HG03175 (cell line): ENCODE measurements at regions not wholly inside any gene's neighbourhood (a gene's known extent, or its start where the extent isn't known, plus 50 kb on each side); places are given as distances from the start of the nearest gene placed in this dataset.

Experiments
- ATAC-seq: cut with Tn5 transposase; IDR thresholded peaks from one replicate; pipeline ENCODE4 v1.9.1; 2021; ENCODE audit warnings: mild to moderate bottlenecking, moderate library complexity; ENCODE audit not compliant: unreplicated experiment

- ATAC-seq: no peak
These were observed 97.1 kb upstream of the TMEM168 start for GRCh38 chr7:112887337-112887736.

DNA sequence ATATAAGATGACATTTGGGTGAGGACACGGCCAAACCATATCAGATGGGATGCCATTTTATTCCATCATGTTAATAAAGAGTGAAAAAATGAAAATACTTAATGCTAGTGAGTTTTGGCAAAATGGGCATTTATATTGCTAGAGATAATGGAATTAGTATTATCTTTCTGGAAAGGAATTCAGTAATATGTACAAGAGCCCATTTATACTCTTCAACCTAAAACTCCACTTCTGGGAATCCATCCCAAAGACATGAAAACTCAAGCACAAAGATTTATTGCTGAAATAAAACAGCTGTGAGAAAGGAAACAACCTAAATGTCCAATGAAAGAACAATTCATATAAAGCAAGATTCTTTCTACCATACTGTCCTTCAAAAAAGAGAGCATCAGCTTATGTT, 96.0 kb upstream of the TMEM168 start:
- no peak for ATAC-seq

GRCh38 chr7:112882991-112883390, 92.8 kb upstream of the TMEM168 start:
- ATAC-seq: no peak

GRCh38 chr7:112882511-112882910, 92.3 kb upstream of the TMEM168 start:
- no peak for ATAC-seq

- ATAC-seq: no peak
These were observed 91.8 kb upstream of the TMEM168 start for GRCh38 chr7:112882022-112882421.

- no peak for ATAC-seq
These were observed 90.7 kb upstream of the TMEM168 start for GRCh38 chr7:112880818-112881418.

DNA sequence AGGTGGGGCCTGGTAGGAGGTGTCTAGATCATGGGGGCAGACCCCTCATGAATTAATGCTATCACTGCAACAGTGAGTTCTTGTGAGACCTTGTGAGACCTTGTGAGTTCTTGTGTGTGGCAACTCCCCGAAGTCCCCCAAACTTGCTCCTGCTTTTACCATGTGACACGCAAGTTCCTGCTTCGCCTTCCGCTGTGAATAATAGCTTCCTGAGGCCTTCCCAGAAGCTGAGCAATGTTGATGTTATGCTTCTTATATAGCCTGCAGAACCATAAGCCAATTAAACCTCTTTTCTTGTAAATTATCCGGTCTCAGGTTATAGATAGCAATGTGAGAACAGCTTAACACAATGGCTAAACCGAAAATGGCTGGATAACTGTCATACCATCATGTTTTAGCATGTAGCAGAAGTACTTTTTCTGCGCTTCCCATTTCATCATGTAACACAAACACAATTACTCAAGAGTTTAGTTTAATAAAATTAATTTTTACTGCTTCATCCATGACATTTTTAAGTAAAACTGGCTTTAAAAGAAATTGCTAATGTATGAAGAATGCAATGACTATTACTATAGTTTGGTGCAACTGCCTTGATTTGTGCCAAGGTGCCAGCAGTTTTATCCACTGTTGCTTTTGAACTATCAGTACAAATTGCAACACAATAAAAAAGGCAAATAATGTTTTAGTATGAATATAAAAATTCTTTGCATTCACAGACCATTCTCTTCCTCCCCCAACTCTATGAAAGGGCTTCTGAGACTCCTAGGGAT, 87.7 kb upstream of the TMEM168 start:
- ATAC-seq: no peak

GRCh38 chr7:112876877-112877276, 86.7 kb upstream of the TMEM168 start:
- ATAC-seq: no peak

- ATAC-seq: no peak
These were observed 84.7 kb upstream of the TMEM168 start for GRCh38 chr7:112874909-112875308.

DNA sequence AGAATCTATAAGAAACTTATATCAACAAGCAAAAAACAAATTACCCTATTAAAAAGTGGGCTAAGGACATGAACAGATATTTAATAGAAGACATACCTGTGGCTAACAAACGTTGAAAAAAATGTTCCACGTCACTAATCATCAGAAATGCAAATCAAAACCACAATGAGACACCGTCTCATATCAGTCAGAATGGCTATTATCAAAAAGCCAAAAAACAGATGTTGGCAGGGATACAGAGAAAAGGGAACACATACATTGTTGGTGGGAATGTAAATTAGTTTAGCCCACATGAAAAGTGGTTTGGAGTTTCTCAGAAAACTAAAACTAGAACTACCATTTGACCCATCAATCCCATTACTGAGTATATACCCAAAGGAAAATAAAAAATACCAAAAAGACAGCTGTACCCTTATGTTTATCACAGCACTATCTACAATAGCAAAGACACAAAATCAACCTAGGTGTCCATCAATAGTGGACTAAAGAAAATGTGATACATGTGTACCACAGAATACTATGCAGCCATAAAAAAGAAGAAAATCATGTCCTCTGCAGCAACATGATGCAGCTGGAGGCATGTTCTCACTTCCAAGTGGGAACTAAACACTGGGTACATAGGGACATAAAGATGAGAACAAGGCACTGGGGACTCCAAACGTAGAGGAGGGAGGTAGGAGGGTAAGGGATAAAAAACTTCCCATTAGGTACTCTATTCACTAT, 83.8 kb upstream of the TMEM168 start:
- peak; percentile 52 for ATAC-seq

DNA sequence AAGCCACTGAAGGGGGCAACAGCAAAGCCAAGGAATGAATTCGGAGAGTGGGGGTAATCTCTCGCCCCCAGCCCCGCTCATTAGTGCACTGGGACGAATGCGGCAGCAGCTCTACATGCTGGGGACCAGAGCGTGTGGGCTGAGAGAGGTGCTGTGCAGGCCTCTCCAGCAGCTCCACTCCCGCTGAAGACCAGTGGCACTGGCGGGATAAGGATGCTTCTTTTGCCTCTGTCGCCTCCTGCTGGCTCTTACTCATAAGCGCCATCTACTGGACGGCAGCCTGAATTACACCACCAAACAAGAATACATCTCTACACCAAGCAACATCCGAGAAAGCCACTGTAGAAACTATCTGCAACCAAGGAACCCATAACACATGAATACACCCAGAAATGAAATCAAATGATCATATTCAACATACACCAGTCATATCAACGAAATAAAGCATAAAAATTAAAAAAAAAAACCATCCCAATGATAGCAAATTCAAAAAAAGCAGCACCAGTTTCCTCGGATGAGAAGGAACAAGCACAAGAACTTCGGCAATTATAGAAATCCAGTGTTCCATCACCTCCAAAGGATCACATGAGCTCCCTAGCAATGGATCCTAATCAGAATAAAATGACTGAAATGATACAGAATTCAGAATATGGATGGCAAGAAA, 79.0 kb upstream of the TMEM168 start:
- peak; percentile 41 for ATAC-seq

GRCh38 chr7:112868609-112869008, 78.4 kb upstream of the TMEM168 start:
- no peak for ATAC-seq

DNA sequence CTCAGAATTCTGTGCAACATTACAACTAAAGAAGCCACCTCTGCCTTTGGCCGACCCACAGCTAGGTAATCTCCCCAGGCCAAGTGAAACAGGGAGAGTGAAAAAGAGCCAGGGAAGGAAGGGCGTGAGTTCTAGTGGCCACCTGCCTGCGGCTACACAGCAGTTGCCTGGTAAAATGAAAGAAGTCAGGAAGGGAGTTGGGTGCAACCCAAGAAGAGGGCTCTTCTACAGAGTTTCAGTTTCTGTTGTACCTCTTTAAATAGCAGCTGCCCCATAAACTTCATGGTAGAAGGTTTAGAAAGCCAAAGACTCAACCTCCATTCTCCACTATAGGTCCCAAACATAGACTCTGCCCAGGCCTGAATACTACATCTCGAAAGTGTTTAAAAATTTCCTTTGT, 76.2 kb upstream of the TMEM168 start:
- peak; percentile 98 for ATAC-seq

DNA sequence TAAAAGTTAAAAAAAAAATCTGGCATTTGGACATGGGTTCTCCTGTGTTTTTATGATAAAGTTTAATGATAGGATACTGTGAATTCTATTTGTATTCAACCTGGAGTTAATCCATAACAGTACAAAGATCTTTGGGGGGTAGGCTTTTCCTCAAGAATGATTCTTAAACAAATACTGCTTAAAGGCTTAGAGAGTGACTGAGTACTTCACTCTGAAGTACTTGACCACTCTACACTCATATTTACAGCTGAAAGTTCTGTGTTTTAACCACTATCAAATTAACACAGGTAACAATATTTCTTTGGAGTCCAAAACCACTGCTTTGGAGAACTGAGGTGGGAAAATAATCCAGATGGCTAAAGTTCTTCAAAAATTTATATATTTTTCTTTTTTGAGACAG, 74.2 kb upstream of the TMEM168 start:
- ATAC-seq: no peak

GRCh38 chr7:112858838-112859237, 68.6 kb upstream of the TMEM168 start:
- no peak for ATAC-seq

- ATAC-seq: no peak
These were observed 65.0 kb upstream of the TMEM168 start for GRCh38 chr7:112855227-112855626.

DNA sequence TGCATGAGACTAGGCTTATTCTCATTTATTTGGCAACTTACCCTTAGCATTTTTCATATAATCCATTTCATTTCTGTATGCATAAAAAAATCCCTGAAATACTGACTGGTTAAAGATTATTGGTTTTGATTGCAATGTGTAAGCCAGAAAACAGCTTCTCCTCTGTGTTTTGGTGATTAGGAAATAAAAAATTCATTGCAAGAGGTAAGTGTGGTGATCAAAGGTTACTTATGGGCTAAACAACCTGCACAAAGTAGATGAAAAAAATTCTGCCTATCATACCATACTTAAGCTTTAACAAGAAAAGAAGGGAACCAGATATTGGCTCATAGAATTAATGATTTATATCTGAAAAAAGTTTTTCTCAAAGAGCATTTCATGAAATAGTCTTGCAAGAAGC, 64.0 kb upstream of the TMEM168 start:
- ATAC-seq: no peak

DNA sequence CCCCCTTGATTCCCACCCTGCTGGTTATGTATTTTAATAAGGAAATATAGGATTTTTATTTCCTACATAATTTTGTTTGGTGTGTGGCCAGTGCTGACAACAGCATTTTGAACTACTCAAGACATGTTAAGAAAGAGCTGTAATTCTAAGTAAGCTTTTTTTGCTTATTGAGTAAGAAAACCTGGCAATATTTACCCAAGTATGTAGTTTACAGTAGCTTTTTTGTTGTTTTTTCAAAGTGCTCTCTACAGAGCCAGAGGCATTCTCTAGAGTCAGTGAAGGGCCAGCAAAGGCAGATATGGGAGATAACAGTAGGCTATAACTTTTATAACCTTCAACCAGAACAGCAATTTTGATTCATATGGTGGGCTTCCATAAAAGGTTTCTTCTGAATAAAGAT, 63.2 kb upstream of the TMEM168 start:
- ATAC-seq: no peak

DNA sequence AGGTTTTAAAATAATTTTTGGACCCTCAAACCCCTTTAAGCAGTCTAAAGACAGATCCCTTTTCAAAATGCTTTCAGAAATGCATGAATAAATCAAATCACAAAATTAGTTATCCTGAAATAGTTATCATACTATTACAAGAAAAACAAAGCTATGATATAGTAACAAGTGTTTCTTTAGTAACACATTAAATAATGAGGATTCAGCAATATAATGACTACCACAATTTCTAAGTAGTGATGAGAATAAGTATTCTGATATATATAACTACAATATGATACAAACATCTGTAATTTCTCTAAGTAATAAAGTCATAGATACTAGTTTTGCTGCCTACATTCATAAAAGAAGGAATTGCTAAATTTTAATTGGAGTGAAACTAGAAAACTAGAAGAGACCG, 53.0 kb upstream of the TMEM168 start:
- ATAC-seq: no peak
